Fibroblast of skin of abdomen (primary cell): ENCODE measurements at regions not wholly inside any gene's neighbourhood (a gene's known extent, or its start where the extent isn't known, plus 50 kb on each side); places are given as distances from the start of the nearest gene placed in this dataset.

Experiments
- DNase-seq: peaks from one replicate; pipeline ENCODE4 v3.0.0-alpha.2; 2013

GRCh38 chr18:6659963-6660725 is 69.4 kb upstream of the ARHGAP28 start:
- DNase-seq, result peak; percentile 59

GRCh38 chr18:6661692-6662415 is 67.7 kb upstream of the ARHGAP28 start:
- DNase-seq, result peak; percentile 69

- peak; percentile 62 for DNase-seq
Observed at GRCh38 chr18:6666012-6666685, 63.4 kb upstream of the ARHGAP28 start.

- no peak for DNase-seq
Observed at GRCh38 chr18:6668836-6669235, 60.7 kb upstream of the ARHGAP28 start.

- DNase-seq, result no peak
Observed at GRCh38 chr18:6672821-6673308, 56.7 kb upstream of the ARHGAP28 start.

- DNase-seq, result no peak
Observed at GRCh38 chr18:6677086-6677485, 52.4 kb upstream of the ARHGAP28 start.

GRCh38 chr18:6679201-6679600 is 50.3 kb upstream of the ARHGAP28 start:
- no peak for DNase-seq
